HG03060 (cell line): ENCODE measurements at regions not wholly inside any gene's neighbourhood (a gene's known extent, or its start where the extent isn't known, plus 50 kb on each side); places are given as distances from the start of the nearest gene placed in this dataset.

Experiments used
- ATAC-seq: cut with Tn5 transposase; IDR thresholded peaks from one replicate; pipeline ENCODE4 v1.9.1; 2021; ENCODE audit warnings: low read depth, moderate number of reproducible peaks; ENCODE audit not compliant: unreplicated experiment

- no peak for ATAC-seq
Observed at GRCh38 chr9:106400170-106400569, 462.8 kb upstream of the ZNF462 start.

DNA sequence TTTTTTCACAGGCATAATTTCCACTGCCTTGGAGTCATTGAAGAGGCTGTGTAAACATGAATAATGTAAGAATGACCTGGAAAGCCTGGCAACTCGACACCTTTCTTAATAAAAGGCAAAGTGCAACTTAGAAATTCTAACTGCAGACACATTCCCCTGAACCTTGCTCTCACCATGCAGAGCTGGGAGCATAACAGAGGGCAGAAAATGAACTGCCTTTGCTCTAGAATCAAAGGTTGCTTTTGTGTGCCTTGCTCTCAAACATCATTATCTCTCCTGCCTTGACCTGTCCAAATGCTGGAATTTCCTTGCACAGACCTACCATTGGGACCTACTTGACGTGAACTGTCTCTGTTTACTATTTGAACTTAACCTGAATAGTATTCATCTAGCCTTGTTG, 462.0 kb upstream of the ZNF462 start:
- no peak for ATAC-seq

- no peak for ATAC-seq
Observed at GRCh38 chr9:106403081-106403480, 459.9 kb upstream of the ZNF462 start.

GRCh38 chr9:106404137-106404536, 458.8 kb upstream of the ZNF462 start:
- no peak for ATAC-seq

DNA sequence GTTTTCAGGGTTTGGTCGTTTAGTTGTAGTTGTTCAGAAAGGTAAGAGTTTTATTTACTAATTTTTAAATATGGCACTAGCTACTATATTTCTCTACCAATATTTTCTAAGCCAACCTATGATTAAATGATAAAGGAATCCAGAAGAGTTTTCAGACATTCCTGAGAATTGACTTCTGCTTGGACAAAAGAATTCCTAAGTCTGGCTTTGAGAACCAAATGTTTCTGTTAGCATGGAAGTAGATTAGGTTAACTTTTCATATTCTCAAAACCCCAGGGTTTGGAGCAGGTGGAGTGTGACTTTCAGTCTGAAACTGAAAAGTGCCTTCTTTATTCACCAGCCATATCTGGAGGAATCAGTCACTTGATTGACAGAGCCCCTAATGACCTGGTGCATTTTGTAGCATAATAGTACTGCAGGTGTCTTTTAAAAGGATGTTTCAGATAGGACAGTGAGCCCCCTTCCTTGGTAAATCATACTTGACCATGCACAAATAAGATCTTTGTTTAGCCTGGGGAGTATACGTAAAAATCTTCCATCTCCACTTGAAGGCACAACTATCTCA, 457.0 kb upstream of the ZNF462 start:
- ATAC-seq = no peak

GRCh38 chr9:106414042-106414441, 448.9 kb upstream of the ZNF462 start:
- ATAC-seq = no peak

- ATAC-seq = peak; percentile 21
Observed at GRCh38 chr9:106417685-106418084, 445.3 kb upstream of the ZNF462 start.

GRCh38 chr9:106419829-106420228, 443.1 kb upstream of the ZNF462 start:
- ATAC-seq = no peak

DNA sequence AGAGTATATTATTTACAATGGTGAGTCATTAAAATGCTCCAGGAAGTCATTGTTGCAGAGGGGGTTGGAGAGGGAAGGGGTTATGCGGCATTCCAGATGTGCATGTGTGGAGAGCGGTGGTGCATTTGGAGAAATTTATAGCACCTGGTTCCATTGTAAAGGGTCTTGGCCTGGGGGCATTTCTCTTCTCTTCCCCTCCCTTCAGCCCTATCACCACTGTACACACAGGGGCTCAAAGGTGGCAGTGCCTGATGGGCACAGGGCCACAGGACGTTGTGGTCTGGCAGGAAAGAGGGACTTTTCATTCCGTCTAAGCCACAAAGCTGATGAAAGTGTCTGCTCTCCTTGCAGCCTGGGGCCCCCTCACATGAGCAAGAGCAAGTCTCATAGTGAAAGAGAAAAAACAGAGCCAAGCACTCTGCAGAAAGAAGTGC, 442.4 kb upstream of the ZNF462 start:
- peak; percentile 54 for ATAC-seq

GRCh38 chr9:106421772-106422171, 441.2 kb upstream of the ZNF462 start:
- peak; percentile 44 for ATAC-seq

DNA sequence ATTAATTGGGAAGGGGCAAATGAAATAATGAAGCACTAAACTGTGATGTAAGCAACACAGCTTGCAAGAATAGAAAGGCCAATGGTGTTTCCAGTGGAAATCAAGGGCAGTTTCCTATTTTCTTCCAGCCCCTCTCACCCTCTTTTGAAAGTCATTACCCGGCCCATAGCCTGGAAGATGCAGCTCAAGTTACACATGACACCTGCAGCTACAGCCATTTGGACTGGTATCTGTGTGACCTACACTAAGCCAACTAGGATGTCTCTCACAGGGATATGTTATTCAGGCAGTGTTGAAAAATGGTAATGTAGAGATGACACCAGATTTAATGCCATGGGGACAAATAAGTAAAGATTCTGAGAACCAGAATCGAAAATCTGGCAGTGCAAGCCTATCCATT, 439.4 kb upstream of the ZNF462 start:
- no peak for ATAC-seq

DNA sequence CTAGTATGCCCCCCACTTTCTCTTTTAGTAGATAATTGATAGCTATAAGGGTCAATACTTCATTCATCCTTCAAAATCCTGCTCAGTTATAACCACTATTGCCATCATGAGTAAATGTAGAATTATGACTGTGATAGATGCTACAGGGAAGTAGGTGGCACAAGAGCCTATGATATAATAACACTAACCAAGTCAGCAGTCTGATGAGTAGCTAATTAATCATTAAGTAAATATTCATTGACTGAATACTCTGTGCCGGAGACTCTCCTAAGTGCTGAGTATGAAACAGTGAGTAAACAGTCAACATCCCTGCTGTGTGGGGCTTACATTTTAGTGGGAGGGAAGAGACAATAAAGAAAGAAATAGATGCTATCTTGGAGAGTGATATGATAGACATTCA, 430.3 kb upstream of the ZNF462 start:
- ATAC-seq = no peak

- no peak for ATAC-seq
Observed at GRCh38 chr9:106438928-106439327, 424.0 kb upstream of the ZNF462 start.

DNA sequence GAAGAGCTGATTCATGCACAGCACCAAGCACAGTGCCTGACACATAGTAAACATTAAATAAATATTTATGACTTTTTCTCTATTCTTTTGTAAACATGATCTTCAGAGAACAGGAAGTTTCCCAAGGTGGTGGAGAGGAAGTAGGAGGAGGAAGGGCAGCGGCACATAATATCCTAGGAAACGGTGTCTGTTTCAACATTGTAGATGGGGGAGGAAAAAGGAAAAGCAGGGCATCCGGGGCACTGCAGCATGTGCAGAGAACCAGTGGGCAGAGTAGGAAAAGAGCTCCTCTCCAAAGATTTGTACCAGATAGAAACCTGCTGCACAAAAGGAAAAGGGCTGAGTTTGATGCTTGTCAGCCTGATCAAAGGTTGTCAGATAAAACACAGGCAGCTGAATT, 421.7 kb upstream of the ZNF462 start:
- ATAC-seq = no peak

DNA sequence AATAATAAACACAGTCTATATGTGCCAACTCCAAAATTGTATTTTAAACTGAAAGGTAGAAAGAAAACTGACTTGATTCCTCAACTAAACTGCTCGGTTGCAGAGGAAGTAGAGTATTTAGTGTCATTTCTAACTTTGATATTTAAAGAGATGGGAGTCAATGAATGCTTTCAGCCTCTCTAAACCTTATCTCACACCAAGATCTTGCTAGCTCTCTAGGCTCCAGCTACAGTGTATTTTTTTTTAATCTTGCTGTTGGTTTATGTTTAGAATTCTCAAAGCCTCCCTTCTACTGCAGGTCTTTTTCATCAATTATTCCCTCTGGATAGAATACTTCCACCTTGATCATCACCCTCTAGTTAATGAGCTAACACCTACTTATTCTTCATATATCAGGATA, 419.4 kb upstream of the ZNF462 start:
- ATAC-seq = no peak

DNA sequence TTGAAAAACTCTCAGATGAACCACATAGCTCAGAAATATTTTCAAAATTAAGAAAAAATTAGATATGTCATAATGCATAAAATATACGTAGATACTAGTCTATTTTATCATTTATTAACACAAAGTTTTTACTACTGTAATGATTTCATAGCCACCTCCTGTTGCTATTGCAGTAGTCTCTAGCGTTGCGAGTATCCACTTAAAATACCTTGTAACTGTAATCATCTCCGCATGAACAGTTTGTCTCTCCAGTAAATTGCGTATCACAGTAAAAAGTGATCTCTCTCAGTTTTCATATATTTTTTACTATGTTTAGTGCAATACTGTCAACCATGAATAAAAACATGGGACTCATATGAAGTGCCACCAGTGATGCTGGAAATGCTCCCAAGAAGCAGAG, 417.9 kb upstream of the ZNF462 start:
- no peak for ATAC-seq

GRCh38 chr9:106449336-106449927, 413.5 kb upstream of the ZNF462 start:
- no peak for ATAC-seq

DNA sequence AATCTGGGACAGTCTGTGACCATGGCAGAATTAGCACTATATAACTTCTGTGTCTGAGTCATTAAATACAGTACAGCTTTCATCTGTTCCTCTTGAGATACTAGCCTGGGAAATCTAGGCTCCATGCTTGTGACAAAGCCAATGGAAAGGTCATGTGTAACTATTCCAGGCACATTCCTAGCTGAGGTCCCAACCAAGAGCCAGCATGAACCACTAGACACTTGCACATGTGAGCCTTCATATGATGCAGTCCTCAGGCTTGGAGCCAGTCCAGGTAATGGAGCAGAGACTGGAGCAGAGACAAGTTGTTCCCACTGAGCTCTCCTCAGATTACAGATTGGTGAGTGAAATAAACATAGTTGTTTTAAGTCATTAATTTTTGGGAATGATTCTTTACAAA, 412.4 kb upstream of the ZNF462 start:
- no peak for ATAC-seq

- no peak for ATAC-seq
Observed at GRCh38 chr9:106451223-106451622, 411.7 kb upstream of the ZNF462 start.

- ATAC-seq = no peak
Observed at GRCh38 chr9:106456581-106456980, 406.4 kb upstream of the ZNF462 start.

GRCh38 chr9:106467113-106467864, 395.7 kb upstream of the ZNF462 start:
- no peak for ATAC-seq

DNA sequence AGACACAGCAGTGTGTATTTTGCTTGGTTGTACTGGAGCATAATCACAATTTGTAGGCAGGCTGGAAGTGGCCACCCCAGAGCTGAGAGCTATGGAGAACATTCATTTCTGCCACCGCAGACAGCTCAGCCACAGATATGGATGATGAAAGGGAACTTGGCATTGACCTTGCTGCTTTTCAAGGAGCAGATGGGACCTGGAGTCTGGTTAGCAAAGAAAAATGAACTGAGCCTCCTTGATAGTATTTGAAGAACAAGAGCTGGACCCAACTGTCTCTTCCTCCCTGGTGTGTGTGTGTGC, 395.2 kb upstream of the ZNF462 start:
- no peak for ATAC-seq
